ENCODE measurements at regions not wholly inside any gene's neighbourhood (a gene's known extent, or its start where the extent isn't known, plus 50 kb on each side); places are given as distances from the start of the nearest gene placed in this dataset.

GRCh38 chr1:4261327-4261726 lies 361.3 kb upstream of the C1orf174 start:
- H3K4me3 ChIP-seq (ENCODE audit: low read depth, low read length): no peak overlapping the region
- TF ChIP-seq CTCF (IDR thresholded peaks at IDR 0.05; ENCODE audit: low read depth, low read length, missing control alignments): no peak
- DNase-seq (ENCODE audit: low read depth): no peak

- no peak overlapping the region for H3K4me3 ChIP-seq (ENCODE audit: low read depth, low read length)
- DNase-seq (ENCODE audit: low read depth): no peak
- TF ChIP-seq CTCF (IDR thresholded peaks at IDR 0.05; ENCODE audit: low read depth, low read length, missing control alignments): no peak
These were observed 362.6 kb upstream of the C1orf174 start for GRCh38 chr1:4262665-4263064.

- TF ChIP-seq CTCF (IDR thresholded peaks at IDR 0.05; ENCODE audit: low read depth, low read length, missing control alignments): no peak
These were observed 363.6 kb upstream of the C1orf174 start for GRCh38 chr1:4263699-4264098.

GRCh38 chr1:4265836-4266235 lies 365.8 kb upstream of the C1orf174 start:
- no peak for TF ChIP-seq CTCF (IDR thresholded peaks at IDR 0.05; ENCODE audit: low read depth, low read length, missing control alignments)

More at GRCh38 chr1:4263699-4264098, 363.6 kb upstream of the C1orf174 start:
- DNase-seq (ENCODE audit: low read depth): no peak
- H3K4me3 ChIP-seq (ENCODE audit: low read depth, low read length): no peak overlapping the region

GRCh38 chr1:4267381-4268261 lies 367.5 kb upstream of the C1orf174 start:
- DNase-seq (ENCODE audit: low read depth): no peak
- no peak for TF ChIP-seq CTCF (IDR thresholded peaks at IDR 0.05; ENCODE audit: low read depth, low read length, missing control alignments)
- no peak overlapping the region for H3K4me3 ChIP-seq (ENCODE audit: low read depth, low read length)

More at GRCh38 chr1:4265836-4266235, 365.8 kb upstream of the C1orf174 start:
- DNase-seq (ENCODE audit: low read depth): no peak
- H3K4me3 ChIP-seq (ENCODE audit: low read depth, low read length): no peak overlapping the region

- DNase-seq (ENCODE audit: low read depth): no peak
- no peak overlapping the region for H3K4me3 ChIP-seq (ENCODE audit: low read depth, low read length)
- TF ChIP-seq CTCF (IDR thresholded peaks at IDR 0.05; ENCODE audit: low read depth, low read length, missing control alignments): no peak
These were observed 368.3 kb upstream of the C1orf174 start for GRCh38 chr1:4268262-4268888.
